Keratinocyte (primary cell): ENCODE measurements at regions not wholly inside any gene's neighbourhood (a gene's known extent, or its start where the extent isn't known, plus 50 kb on each side); places are given as distances from the start of the nearest gene placed in this dataset.
A peak's percentile ranks its signal among the peaks of the same experiment; 100 is the strongest.

ENCODE experiments used
- DNase-seq: peaks from one replicate; pipeline ENCODE4 v3.0.0-alpha.2; 2011; ENCODE audit warnings: low read depth, missing footprints, low spot score
- FAIRE-seq: peaks from 2 replicates; lab custom pipeline; 2011; peaks lifted over from hg19 to GRCh38; lab: Jason Lieb, UNC
- H2AFZ ChIP-seq: 2 replicates; pipeline ENCODE4 v1.6.0; 2012; ENCODE audit warnings: low read length, control low read depth, inconsistent platforms; ENCODE audit not compliant: control insufficient read depth
- H3K27ac ChIP-seq: 2 replicates; pipeline ENCODE4 v1.5.1; 2011; ENCODE audit warnings: low read length; ENCODE audit not compliant: control insufficient read depth, insufficient read depth
- H3K27me3 ChIP-seq: 3 replicates; pipeline ENCODE4 v1.6.0; 2011; ENCODE audit warnings: low read length; ENCODE audit not compliant: control insufficient read depth, insufficient read depth; ENCODE audit errors: extremely low read depth
- H3K36me3 ChIP-seq, 2 experiments: 2 replicates in 1 of 2; 3 replicates in 1 of 2; pipeline ENCODE4 v1.5.1; 2011; ENCODE audit warnings: low read length in 2 of 2, mild to moderate bottlenecking in 1 of 2; ENCODE audit not compliant: control insufficient read depth in 2 of 2, insufficient read depth in 2 of 2; ENCODE audit errors: extremely low read depth in 1 of 2
- H3K4me1 ChIP-seq: 3 replicates; pipeline ENCODE4 v1.5.1; 2011; ENCODE audit warnings: low read length; ENCODE audit not compliant: control insufficient read depth, insufficient read depth; ENCODE audit errors: extremely low read depth
- H3K4me2 ChIP-seq: 3 replicates; pipeline ENCODE4 v1.6.0; 2011; ENCODE audit warnings: low read depth, low read length; ENCODE audit not compliant: control insufficient read depth, insufficient read depth; ENCODE audit errors: extremely low read depth
- H3K4me3 ChIP-seq, 3 experiments: fragments of 200-600 bp in 1 of 3; sonication (generic) in 1 of 3; 2 replicates in 2 of 3; 3 replicates in 1 of 3; pipeline ENCODE4 v1.5.1; 2011 to 2016; ENCODE audit warnings: low read length in 3 of 3, mild to moderate bottlenecking in 3 of 3, control low read depth in 2 of 3, inconsistent platforms in 1 of 3, low read depth in 1 of 3, mixed read lengths in 1 of 3, mixed run types in 1 of 3, moderate library complexity in 1 of 3; ENCODE audit not compliant: control insufficient read depth in 2 of 3, insufficient read depth in 2 of 3; ENCODE audit errors: extremely low read depth in 1 of 3
- H3K79me2 ChIP-seq: 2 replicates; pipeline ENCODE4 v1.6.0; 2012; ENCODE audit warnings: low read length; ENCODE audit not compliant: control insufficient read depth, insufficient read depth
- H3K9ac ChIP-seq: 3 replicates; pipeline ENCODE4 v1.6.0; 2011; ENCODE audit warnings: low read length; ENCODE audit not compliant: control insufficient read depth, insufficient read depth; ENCODE audit errors: extremely low read depth
- H3K9me1 ChIP-seq: 3 replicates; pipeline ENCODE4 v1.6.0; 2011; ENCODE audit warnings: low read length; ENCODE audit not compliant: control insufficient read depth, insufficient read depth; ENCODE audit errors: extremely low read depth
- H3K9me3 ChIP-seq: 2 replicates; pipeline ENCODE4 v1.5.1; 2012; ENCODE audit warnings: low read depth, low read length; ENCODE audit not compliant: control insufficient read depth
- H4K20me1 ChIP-seq: 3 replicates; pipeline ENCODE4 v1.6.0; 2011; ENCODE audit warnings: low read length; ENCODE audit not compliant: control insufficient read depth, insufficient read depth; ENCODE audit errors: extremely low read depth
- EZH2 ChIP-seq: IDR thresholded peaks from one replicate; pipeline ENCODE4 v1.6.1; 2012; ENCODE audit warnings: inconsistent platforms, mild to moderate bottlenecking, low read length, moderate library complexity
- dilution Hi-C: fragments of 300-500 bp; cut with MboI; formaldehyde crosslinking; loops from one replicate; pipeline ENCODE4 v1.7.0; 2020; ENCODE audit warnings: low sequenced_read_pairs; ENCODE audit not compliant: extremely low pct_ligation_motif_present
- TF ChIP-seq, protein P1 (sequence below), 3 experiments: IDR thresholded peaks in 1 of 3; conservative IDR thresholded peaks in 1 of 3; optimal IDR thresholded peaks in 1 of 3; 2 replicates in 2 of 3; 3 replicates in 1 of 3; pipeline versions ENCODE3 to v1.5.1; 2011; ENCODE audit warnings: low read length in 3 of 3, mild to moderate bottlenecking in 3 of 3, moderate library complexity in 2 of 3, control low read depth in 1 of 3, inconsistent platforms in 1 of 3; ENCODE audit not compliant: insufficient read depth in 2 of 3; ENCODE audit errors: extremely low read depth in 1 of 3

GRCh38 chr4:177123811-177124210, 185.9 kb upstream of the NEIL3 start:
- TF ChIP-seq, protein P1, sequence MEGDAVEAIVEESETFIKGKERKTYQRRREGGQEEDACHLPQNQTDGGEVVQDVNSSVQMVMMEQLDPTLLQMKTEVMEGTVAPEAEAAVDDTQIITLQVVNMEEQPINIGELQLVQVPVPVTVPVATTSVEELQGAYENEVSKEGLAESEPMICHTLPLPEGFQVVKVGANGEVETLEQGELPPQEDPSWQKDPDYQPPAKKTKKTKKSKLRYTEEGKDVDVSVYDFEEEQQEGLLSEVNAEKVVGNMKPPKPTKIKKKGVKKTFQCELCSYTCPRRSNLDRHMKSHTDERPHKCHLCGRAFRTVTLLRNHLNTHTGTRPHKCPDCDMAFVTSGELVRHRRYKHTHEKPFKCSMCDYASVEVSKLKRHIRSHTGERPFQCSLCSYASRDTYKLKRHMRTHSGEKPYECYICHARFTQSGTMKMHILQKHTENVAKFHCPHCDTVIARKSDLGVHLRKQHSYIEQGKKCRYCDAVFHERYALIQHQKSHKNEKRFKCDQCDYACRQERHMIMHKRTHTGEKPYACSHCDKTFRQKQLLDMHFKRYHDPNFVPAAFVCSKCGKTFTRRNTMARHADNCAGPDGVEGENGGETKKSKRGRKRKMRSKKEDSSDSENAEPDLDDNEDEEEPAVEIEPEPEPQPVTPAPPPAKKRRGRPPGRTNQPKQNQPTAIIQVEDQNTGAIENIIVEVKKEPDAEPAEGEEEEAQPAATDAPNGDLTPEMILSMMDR (optimal IDR thresholded peaks at IDR 0.05 in 1 of 3, IDR thresholded peaks at IDR 0.05 in 1 of 3, conservative IDR thresholded peaks at IDR 0.05 in 1 of 3; ENCODE audit: extremely low read depth in 1 of 3, insufficient read depth in 2 of 3, low read length in 3 of 3), result no peak
- no peak for TF ChIP-seq EZH2
- H3K9me3 ChIP-seq, result no peaks in the 10 kb centered on the region
- peak overlapping the region; percentile 37 for H3K27ac ChIP-seq
- H3K36me3 ChIP-seq, result no peaks in the 10 kb centered on the region
- DNase-seq (no peak), FAIRE-seq (no peak)
- H3K9ac ChIP-seq, result no peak overlapping the region
- no peaks in the 10 kb centered on the region for H4K20me1 ChIP-seq
- H3K4me1 ChIP-seq, result peaks cover 35% of the 10 kb centered on the region
- H3K9me1 ChIP-seq, result no peaks in the 10 kb centered on the region
- peak overlapping the region in 1 of 3 experiments; percentile 29 for H3K4me3 ChIP-seq
- no peaks in the 10 kb centered on the region for H3K27me3 ChIP-seq
- H2AFZ ChIP-seq, result peak overlapping the region; percentile 96
- no peaks in the 10 kb centered on the region for H3K79me2 ChIP-seq
- peak overlapping the region; percentile 73 for H3K4me2 ChIP-seq
- dilution Hi-C loops, result no loop called here

DNA sequence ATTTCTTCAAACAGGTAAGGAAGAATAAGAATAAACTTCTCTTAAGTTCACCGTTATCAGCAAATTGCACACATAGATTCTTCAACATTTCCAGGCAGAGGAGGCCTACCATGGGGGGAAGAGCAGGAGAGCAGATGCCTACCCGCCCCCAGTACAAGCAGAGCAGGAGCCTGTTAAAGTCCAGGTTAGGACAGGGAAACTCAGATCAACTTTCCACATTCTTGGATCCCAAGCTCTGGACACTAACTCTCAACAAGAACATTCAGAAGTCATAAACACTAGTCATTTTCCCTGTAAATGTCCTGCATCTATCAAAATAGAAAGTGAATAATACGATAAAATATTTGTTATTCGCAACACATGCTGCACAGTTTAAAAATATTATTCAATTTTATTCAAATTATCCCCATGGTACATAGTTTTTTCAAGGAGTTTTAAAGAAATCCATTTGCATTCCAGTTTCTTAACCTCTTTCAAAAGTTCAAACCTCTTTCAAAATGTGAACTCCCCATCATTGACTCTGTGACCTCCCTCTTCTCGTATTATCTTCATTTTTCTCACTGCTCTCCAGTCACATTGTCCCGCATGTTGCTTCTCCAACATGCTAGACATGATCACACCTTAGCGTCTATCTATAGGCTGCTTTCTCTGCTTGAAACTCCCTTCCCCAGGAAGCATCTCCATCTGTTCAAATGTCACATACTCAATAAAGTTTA, 185.2 kb upstream of the NEIL3 start:
- no peaks in the 10 kb centered on the region for H3K36me3 ChIP-seq
- peak overlapping the region; percentile 37 for H3K27ac ChIP-seq
- dilution Hi-C loops, result no loop called here
- TF ChIP-seq, protein P1 (optimal IDR thresholded peaks at IDR 0.05 in 1 of 3, IDR thresholded peaks at IDR 0.05 in 1 of 3, conservative IDR thresholded peaks at IDR 0.05 in 1 of 3; ENCODE audit: extremely low read depth in 1 of 3, insufficient read depth in 2 of 3, low read length in 3 of 3), result no peak
- no peak for TF ChIP-seq EZH2
- no peaks in the 10 kb centered on the region for H4K20me1 ChIP-seq
- peak overlapping the region; percentile 96 for H2AFZ ChIP-seq
- no peak for FAIRE-seq
- no peak overlapping the region for H3K9ac ChIP-seq
- DNase-seq, result no peak
- H3K4me1 ChIP-seq, result peaks cover 35% of the 10 kb centered on the region
- H3K4me2 ChIP-seq, result peak overlapping the region; percentile 73
- H3K9me1 ChIP-seq, result no peaks in the 10 kb centered on the region
- H3K79me2 ChIP-seq, result no peaks in the 10 kb centered on the region
- no peaks in the 10 kb centered on the region for H3K9me3 ChIP-seq
- no peaks in the 10 kb centered on the region for H3K27me3 ChIP-seq
- H3K4me3 ChIP-seq, result peak overlapping the region in 1 of 3 experiments; percentile 29
